ENCODE measurements at regions not wholly inside any gene's neighbourhood (a gene's known extent, or its start where the extent isn't known, plus 50 kb on each side); places are given as distances from the start of the nearest gene placed in this dataset.

DNA sequence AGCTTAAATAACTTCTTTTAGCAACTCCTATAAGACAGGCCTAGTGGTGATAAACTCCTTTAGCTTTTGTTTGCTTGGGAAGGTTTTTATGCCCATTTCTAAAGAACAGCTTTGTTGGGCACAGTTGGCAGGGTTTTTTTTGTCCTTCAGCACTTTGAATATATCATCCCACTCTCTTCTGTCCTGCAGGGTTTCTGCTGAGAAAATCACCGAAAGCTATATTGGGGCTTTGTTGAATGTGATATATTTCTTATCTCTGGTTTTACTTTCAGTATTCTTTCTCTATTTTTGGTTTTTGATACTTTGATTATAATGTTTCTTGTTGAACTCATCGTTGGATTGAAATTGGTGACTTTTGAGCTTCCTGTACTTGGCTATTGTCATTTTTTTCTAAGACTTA is 372.8 kb upstream of the ZC3H15 start:
- Histone ChIP-seq H3K27ac (ENCODE audit: low read depth, low read length) (no peak overlapping the region), H4K20me1 (ENCODE audit: insufficient read depth, low read length) (no peaks in the 10 kb centered on the region), H3K27me3 (ENCODE audit: insufficient read depth, low read length) (no peaks in the 10 kb centered on the region), H3K79me2 (ENCODE audit: insufficient read depth, low read length) (no peaks in the 10 kb centered on the region), H3K36me3 (ENCODE audit: insufficient read depth, low read length) (no peaks in the 10 kb centered on the region), H3K4me1 (ENCODE audit: insufficient read depth, low read length) (no peaks in the 10 kb centered on the region), H3K4me3 (ENCODE audit: insufficient read depth, low read length) (no peak overlapping the region), H2AFZ (ENCODE audit: low read length) (no peak overlapping the region), H3K9me3 (ENCODE audit: low read depth, low read length) (no peaks in the 10 kb centered on the region), H3K4me2 (ENCODE audit: insufficient read depth, low read length) (no peak overlapping the region)
- no peak for DNase-seq (ENCODE audit: insufficient read length, low spot score, missing footprints)
- TF ChIP-seq, protein P1, sequence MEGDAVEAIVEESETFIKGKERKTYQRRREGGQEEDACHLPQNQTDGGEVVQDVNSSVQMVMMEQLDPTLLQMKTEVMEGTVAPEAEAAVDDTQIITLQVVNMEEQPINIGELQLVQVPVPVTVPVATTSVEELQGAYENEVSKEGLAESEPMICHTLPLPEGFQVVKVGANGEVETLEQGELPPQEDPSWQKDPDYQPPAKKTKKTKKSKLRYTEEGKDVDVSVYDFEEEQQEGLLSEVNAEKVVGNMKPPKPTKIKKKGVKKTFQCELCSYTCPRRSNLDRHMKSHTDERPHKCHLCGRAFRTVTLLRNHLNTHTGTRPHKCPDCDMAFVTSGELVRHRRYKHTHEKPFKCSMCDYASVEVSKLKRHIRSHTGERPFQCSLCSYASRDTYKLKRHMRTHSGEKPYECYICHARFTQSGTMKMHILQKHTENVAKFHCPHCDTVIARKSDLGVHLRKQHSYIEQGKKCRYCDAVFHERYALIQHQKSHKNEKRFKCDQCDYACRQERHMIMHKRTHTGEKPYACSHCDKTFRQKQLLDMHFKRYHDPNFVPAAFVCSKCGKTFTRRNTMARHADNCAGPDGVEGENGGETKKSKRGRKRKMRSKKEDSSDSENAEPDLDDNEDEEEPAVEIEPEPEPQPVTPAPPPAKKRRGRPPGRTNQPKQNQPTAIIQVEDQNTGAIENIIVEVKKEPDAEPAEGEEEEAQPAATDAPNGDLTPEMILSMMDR (IDR thresholded peaks at IDR 0.05; ENCODE audit: extremely low read depth, low read depth, low read length) = no peak

DNA sequence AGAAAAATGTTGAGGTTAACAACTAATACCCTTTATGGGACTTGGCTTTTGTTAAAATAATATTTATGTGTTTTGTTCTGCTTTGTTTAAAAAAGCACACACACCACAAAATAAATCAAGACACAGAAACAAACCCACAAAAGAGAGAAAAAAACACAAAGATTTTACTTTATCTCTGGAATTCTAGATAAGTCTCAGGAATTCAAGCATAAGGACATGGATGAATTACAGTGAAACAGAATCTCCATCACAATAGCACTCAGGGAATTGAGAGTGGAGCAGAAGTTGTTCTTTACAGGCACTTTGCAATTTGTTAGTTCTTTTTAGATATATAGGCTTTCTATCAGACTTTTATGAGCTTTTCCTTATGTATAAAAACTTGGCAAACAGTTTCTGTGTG is 360.9 kb upstream of the ZC3H15 start:
- Histone ChIP-seq H3K79me2 (ENCODE audit: insufficient read depth, low read length) (no peaks in the 10 kb centered on the region), H3K4me1 (ENCODE audit: insufficient read depth, low read length) (peaks cover 9% of the 10 kb centered on the region), H3K4me3 (ENCODE audit: insufficient read depth, low read length) (no peak overlapping the region), H3K27me3 (ENCODE audit: insufficient read depth, low read length) (no peaks in the 10 kb centered on the region), H3K9me3 (ENCODE audit: low read depth, low read length) (no peaks in the 10 kb centered on the region), H4K20me1 (ENCODE audit: insufficient read depth, low read length) (no peaks in the 10 kb centered on the region), H2AFZ (ENCODE audit: low read length) (no peak overlapping the region), H3K27ac (ENCODE audit: low read depth, low read length) (no peak overlapping the region), H3K4me2 (ENCODE audit: insufficient read depth, low read length) (no peak overlapping the region), H3K36me3 (ENCODE audit: insufficient read depth, low read length) (no peaks in the 10 kb centered on the region)
- TF ChIP-seq, protein P1 (IDR thresholded peaks at IDR 0.05; ENCODE audit: extremely low read depth, low read depth, low read length) = no peak
- no peak for DNase-seq (ENCODE audit: insufficient read length, low spot score, missing footprints)

DNA sequence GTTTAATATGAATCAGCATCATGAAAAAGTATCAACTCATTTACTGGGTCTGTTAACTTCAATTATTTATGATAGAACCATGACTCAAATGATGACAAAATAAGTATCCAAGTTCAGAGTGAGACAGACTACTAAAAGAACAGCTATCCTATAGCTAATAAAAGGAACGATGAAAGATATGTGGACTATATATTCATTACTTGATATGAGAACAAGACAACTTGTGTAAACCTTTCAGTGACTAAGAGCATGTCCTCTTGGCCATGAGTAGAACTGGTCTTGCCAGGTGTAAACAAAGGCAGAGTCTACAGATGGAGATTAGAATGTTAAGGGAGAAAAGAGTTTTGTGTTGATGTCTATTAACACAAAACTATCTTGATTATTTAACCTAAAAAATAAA is 360.4 kb upstream of the ZC3H15 start:
- Histone ChIP-seq H4K20me1 (ENCODE audit: insufficient read depth, low read length) (no peaks in the 10 kb centered on the region), H3K27ac (ENCODE audit: low read depth, low read length) (no peak overlapping the region), H3K4me1 (ENCODE audit: insufficient read depth, low read length) (peaks cover 14% of the 10 kb centered on the region), H3K4me3 (ENCODE audit: insufficient read depth, low read length) (no peak overlapping the region), H3K9me3 (ENCODE audit: low read depth, low read length) (no peaks in the 10 kb centered on the region), H2AFZ (ENCODE audit: low read length) (no peak overlapping the region), H3K36me3 (ENCODE audit: insufficient read depth, low read length) (no peaks in the 10 kb centered on the region), H3K79me2 (ENCODE audit: insufficient read depth, low read length) (no peaks in the 10 kb centered on the region), H3K4me2 (ENCODE audit: insufficient read depth, low read length) (no peak overlapping the region), H3K27me3 (ENCODE audit: insufficient read depth, low read length) (no peaks in the 10 kb centered on the region)
- no peak for DNase-seq (ENCODE audit: insufficient read length, low spot score, missing footprints)
- TF ChIP-seq, protein P1 (IDR thresholded peaks at IDR 0.05; ENCODE audit: extremely low read depth, low read depth, low read length) = no peak

DNA sequence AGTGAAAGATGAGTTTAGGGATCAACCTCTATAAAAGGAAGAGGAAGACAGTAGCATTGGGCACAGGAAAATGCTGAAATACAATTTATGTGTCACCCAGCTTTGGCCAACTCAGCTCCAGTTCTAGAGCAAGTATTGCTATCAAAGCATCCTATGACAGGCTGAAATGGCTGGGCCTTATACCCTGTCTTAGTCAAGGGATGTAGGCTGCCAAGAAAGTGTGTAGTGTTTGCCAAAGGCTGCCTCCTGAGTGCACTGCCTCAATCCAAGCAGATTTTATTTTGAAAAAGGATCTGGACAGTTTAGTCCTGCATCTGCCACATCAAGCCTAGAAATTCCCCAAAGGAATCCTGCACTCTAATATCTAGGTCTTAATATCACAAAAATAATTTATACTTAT is 359.9 kb upstream of the ZC3H15 start:
- no peaks in the 10 kb centered on the region for H3K27me3 ChIP-seq (ENCODE audit: insufficient read depth, low read length)
- TF ChIP-seq, protein P1 (IDR thresholded peaks at IDR 0.05; ENCODE audit: extremely low read depth, low read depth, low read length) = no peak
- H3K4me3 ChIP-seq (ENCODE audit: insufficient read depth, low read length) = no peak overlapping the region
- no peak overlapping the region for H3K27ac ChIP-seq (ENCODE audit: low read depth, low read length)
- DNase-seq (ENCODE audit: insufficient read length, low spot score, missing footprints) = no peak
- H3K9me3 ChIP-seq (ENCODE audit: low read depth, low read length) = no peaks in the 10 kb centered on the region
- no peaks in the 10 kb centered on the region for H4K20me1 ChIP-seq (ENCODE audit: insufficient read depth, low read length)
- no peaks in the 10 kb centered on the region for H3K79me2 ChIP-seq (ENCODE audit: insufficient read depth, low read length)
- no peak overlapping the region for H3K4me2 ChIP-seq (ENCODE audit: insufficient read depth, low read length)
- peaks cover 18% of the 10 kb centered on the region for H3K4me1 ChIP-seq (ENCODE audit: insufficient read depth, low read length)
- no peaks in the 10 kb centered on the region for H3K36me3 ChIP-seq (ENCODE audit: insufficient read depth, low read length)
- H2AFZ ChIP-seq (ENCODE audit: low read length) = no peak overlapping the region

Data from osteoblast (primary cell).